Suppressor macrophage treated with lipopolysaccharide for 1 hour (primary cell): ENCODE measurements at regions not wholly inside any gene's neighbourhood (a gene's known extent, or its start where the extent isn't known, plus 50 kb on each side); places are given as distances from the start of the nearest gene placed in this dataset.

Experiments used
- DNase-seq, 3 donors: peaks; one replicate each; pipeline ENCODE4 v3.0.0-alpha.2; 2020 to 2022

GRCh38 chr12:30074916-30075315, 291.2 kb upstream of the TMTC1 start:
- no peak for DNase-seq

- DNase-seq: no peak
Observed at GRCh38 chr12:30072824-30073223, 289.1 kb upstream of the TMTC1 start.

- DNase-seq: no peak
Observed at GRCh38 chr12:30067146-30067545, 283.4 kb upstream of the TMTC1 start.

GRCh38 chr12:30064906-30065305, 281.2 kb upstream of the TMTC1 start:
- no peak for DNase-seq

- no peak for DNase-seq
Observed at GRCh38 chr12:30063435-30063945, 279.7 kb upstream of the TMTC1 start.

GRCh38 chr12:30048371-30048770, 264.6 kb upstream of the TMTC1 start:
- no peak for DNase-seq

GRCh38 chr12:30047516-30048254, 263.9 kb upstream of the TMTC1 start:
- no peak for DNase-seq

GRCh38 chr12:30046376-30046775, 262.6 kb upstream of the TMTC1 start:
- DNase-seq: no peak

- no peak for DNase-seq
Observed at GRCh38 chr12:30045171-30045570, 261.4 kb upstream of the TMTC1 start.

- DNase-seq: no peak
Observed at GRCh38 chr12:30044206-30044605, 260.5 kb upstream of the TMTC1 start.

- DNase-seq: no peak
Observed at GRCh38 chr12:30043151-30043847, 259.6 kb upstream of the TMTC1 start.

GRCh38 chr12:30041096-30041495, 257.4 kb upstream of the TMTC1 start:
- DNase-seq: no peak

- no peak for DNase-seq
Observed at GRCh38 chr12:30030693-30031374, 247.1 kb upstream of the TMTC1 start.

GRCh38 chr12:30026621-30027234, 243.0 kb upstream of the TMTC1 start:
- no peak for DNase-seq

- no peak for DNase-seq
Observed at GRCh38 chr12:30025317-30025716, 241.6 kb upstream of the TMTC1 start.

- DNase-seq: no peak
Observed at GRCh38 chr12:30023186-30023585, 239.4 kb upstream of the TMTC1 start.

GRCh38 chr12:30021051-30021833, 237.5 kb upstream of the TMTC1 start:
- no peak for DNase-seq

- DNase-seq: no peak
Observed at GRCh38 chr12:30019366-30020140, 235.8 kb upstream of the TMTC1 start.

GRCh38 chr12:30016540-30017055, 232.9 kb upstream of the TMTC1 start:
- no peak for DNase-seq

- DNase-seq: no peak
Observed at GRCh38 chr12:30015631-30016337, 232.0 kb upstream of the TMTC1 start.

- no peak for DNase-seq
Observed at GRCh38 chr12:30014991-30015390, 231.2 kb upstream of the TMTC1 start.
